Stimulated activated CD4-positive, alpha-beta T cell treated with anti-CD3 and anti-CD28 coated beads, Interleukin-4, amount 100 ng/mL, for 48 hours (primary cell): ENCODE measurements at regions not wholly inside any gene's neighbourhood (a gene's known extent, or its start where the extent isn't known, plus 50 kb on each side); places are given as distances from the start of the nearest gene placed in this dataset.
"Not testable (repeated sequence)": the region's sequence is repeated elsewhere in the genome, so short reads cannot be mapped to it uniquely, and the experiment has no call there.

ENCODE experiments used
- DNase-seq, 2 donors: peaks; one replicate each; pipeline ENCODE4 v3.0.0-alpha.2; 2020; ENCODE audit warnings: low read depth in 2 of 2

GRCh38 chr21:15614766-15615165, 115.0 kb upstream of the USP25 start:
- DNase-seq = no peak

- no peak for DNase-seq
These were observed 112.8 kb upstream of the USP25 start for GRCh38 chr21:15616864-15617574.

- DNase-seq = no peak
These were observed 111.8 kb upstream of the USP25 start for GRCh38 chr21:15617964-15618363.

- DNase-seq = no peak
These were observed 108.9 kb upstream of the USP25 start for GRCh38 chr21:15620892-15621291.

GRCh38 chr21:15624646-15625045, 105.1 kb upstream of the USP25 start:
- no peak for DNase-seq

GRCh38 chr21:15625363-15625762, 104.4 kb upstream of the USP25 start:
- DNase-seq = no peak

GRCh38 chr21:15626031-15626430, 103.8 kb upstream of the USP25 start:
- no peak for DNase-seq

- DNase-seq = no peak
These were observed 102.8 kb upstream of the USP25 start for GRCh38 chr21:15627011-15627410.

- DNase-seq = no peak
These were observed 102.0 kb upstream of the USP25 start for GRCh38 chr21:15627823-15628222.

- no peak for DNase-seq
These were observed 98.4 kb upstream of the USP25 start for GRCh38 chr21:15631342-15631741.

GRCh38 chr21:15634541-15634940, 95.2 kb upstream of the USP25 start:
- DNase-seq = not testable (repeated sequence)

GRCh38 chr21:15638856-15639549, 90.8 kb upstream of the USP25 start:
- no peak for DNase-seq

- DNase-seq = not testable (repeated sequence)
These were observed 89.7 kb upstream of the USP25 start for GRCh38 chr21:15640113-15640512.

- DNase-seq = no peak
These were observed 85.3 kb upstream of the USP25 start for GRCh38 chr21:15644489-15644888.

- no peak for DNase-seq
These were observed 84.0 kb upstream of the USP25 start for GRCh38 chr21:15645830-15646229.

GRCh38 chr21:15650735-15651134, 79.0 kb upstream of the USP25 start:
- no peak for DNase-seq

GRCh38 chr21:15651172-15651571, 78.6 kb upstream of the USP25 start:
- no peak for DNase-seq

GRCh38 chr21:15653710-15654109, 76.1 kb upstream of the USP25 start:
- no peak for DNase-seq

- DNase-seq = no peak
These were observed 75.6 kb upstream of the USP25 start for GRCh38 chr21:15654171-15654570.

- no peak for DNase-seq
These were observed 69.9 kb upstream of the USP25 start for GRCh38 chr21:15659753-15660422.

GRCh38 chr21:15660423-15660804, 69.4 kb upstream of the USP25 start:
- no peak for DNase-seq

GRCh38 chr21:15667010-15667409, 62.8 kb upstream of the USP25 start:
- DNase-seq = no peak

GRCh38 chr21:15667819-15668218, 62.0 kb upstream of the USP25 start:
- no peak for DNase-seq
